ENCODE measurements at regions not wholly inside any gene's neighbourhood (a gene's known extent, or its start where the extent isn't known, plus 50 kb on each side); places are given as distances from the start of the nearest gene placed in this dataset.

GRCh38 chr7:26617066-26617465 is 247.3 kb downstream of the SKAP2 start:
- Histone ChIP-seq H3K27ac (no peak overlapping the region), H3K4me3 (no peak overlapping the region), H3K36me3 (no peaks in the 10 kb centered on the region), H3K27me3 (no peaks in the 10 kb centered on the region), H3K4me1 (no peaks in the 10 kb centered on the region), H3K9me3 (no peaks in the 10 kb centered on the region)
- WGBS, 2 donors: 84 to 92% methylated on average over 7 of the region's 7 CpGs
- DNase-seq (ENCODE audit: low spot score in 2 of 2): no peak
- no peak for TF ChIP-seq EP300 (IDR thresholded peaks at IDR 0.05)
- TF ChIP-seq POLR2A (IDR thresholded peaks at IDR 0.05): no peak
- TF ChIP-seq, protein P1, sequence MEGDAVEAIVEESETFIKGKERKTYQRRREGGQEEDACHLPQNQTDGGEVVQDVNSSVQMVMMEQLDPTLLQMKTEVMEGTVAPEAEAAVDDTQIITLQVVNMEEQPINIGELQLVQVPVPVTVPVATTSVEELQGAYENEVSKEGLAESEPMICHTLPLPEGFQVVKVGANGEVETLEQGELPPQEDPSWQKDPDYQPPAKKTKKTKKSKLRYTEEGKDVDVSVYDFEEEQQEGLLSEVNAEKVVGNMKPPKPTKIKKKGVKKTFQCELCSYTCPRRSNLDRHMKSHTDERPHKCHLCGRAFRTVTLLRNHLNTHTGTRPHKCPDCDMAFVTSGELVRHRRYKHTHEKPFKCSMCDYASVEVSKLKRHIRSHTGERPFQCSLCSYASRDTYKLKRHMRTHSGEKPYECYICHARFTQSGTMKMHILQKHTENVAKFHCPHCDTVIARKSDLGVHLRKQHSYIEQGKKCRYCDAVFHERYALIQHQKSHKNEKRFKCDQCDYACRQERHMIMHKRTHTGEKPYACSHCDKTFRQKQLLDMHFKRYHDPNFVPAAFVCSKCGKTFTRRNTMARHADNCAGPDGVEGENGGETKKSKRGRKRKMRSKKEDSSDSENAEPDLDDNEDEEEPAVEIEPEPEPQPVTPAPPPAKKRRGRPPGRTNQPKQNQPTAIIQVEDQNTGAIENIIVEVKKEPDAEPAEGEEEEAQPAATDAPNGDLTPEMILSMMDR (IDR thresholded peaks at IDR 0.05): no peak

All from tibial nerve (tissue), 4 donors.